ENCODE measurements at regions not wholly inside any gene's neighbourhood (a gene's known extent, or its start where the extent isn't known, plus 50 kb on each side); places are given as distances from the start of the nearest gene placed in this dataset.

DNA sequence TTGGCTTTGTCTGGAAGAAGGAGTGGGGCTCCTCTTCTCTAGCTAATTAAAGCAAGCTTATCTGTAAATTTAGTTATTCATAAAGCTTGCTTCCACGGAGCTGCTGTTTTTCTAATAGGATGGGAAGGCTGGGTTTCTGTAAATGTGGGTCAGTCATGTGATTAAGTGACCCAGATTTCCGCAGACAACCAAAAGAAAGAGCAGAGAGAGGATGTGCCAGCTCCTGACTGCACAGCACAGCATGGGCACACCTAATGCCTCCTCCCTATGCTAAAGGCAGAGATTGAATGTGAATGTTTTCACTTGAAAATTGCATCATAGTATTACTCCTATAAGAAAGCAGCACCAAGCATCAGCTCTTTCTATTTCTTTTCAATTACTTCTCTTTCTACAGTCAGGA is 160.2 kb downstream of the FAT3 start:
- no peak for DNase-seq (ENCODE audit: low spot score in 2 of 2)
- no peak overlapping the region for H3K4me3 ChIP-seq (ENCODE audit: low read depth, poor library complexity, severe bottlenecking)
- TF ChIP-seq POLR2A (IDR thresholded peaks at IDR 0.05), result no peak
- WGBS, 2 donors, result 23 to 24% methylated on average over 2 of the region's 2 CpGs
- intact Hi-C loops (cut with DNase I; ENCODE audit: low total_unique reads), result loop anchor here (5.0 kb wide), 1 partner anchor 463 kb away; no protein-coding TSS in a partner anchor

DNA sequence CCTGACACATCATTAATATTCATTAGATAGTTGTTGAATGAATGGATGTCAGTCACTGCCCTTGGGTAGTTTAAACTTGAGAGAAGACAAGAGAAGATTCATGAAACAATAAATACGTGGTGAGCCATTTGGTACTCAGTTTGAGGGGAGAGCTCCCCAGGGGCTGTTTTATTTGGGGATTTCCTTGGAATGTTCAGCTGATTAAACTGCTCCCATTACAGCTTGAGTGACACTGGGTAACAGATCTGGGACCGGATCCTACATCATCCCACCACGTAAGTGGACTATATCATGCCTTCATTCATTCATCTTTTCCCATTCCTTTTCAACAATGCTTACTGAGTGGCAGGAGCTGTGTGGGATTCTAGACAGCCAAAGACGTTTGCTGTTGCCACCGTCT is 162.0 kb downstream of the FAT3 start:
- TF ChIP-seq, protein P1, sequence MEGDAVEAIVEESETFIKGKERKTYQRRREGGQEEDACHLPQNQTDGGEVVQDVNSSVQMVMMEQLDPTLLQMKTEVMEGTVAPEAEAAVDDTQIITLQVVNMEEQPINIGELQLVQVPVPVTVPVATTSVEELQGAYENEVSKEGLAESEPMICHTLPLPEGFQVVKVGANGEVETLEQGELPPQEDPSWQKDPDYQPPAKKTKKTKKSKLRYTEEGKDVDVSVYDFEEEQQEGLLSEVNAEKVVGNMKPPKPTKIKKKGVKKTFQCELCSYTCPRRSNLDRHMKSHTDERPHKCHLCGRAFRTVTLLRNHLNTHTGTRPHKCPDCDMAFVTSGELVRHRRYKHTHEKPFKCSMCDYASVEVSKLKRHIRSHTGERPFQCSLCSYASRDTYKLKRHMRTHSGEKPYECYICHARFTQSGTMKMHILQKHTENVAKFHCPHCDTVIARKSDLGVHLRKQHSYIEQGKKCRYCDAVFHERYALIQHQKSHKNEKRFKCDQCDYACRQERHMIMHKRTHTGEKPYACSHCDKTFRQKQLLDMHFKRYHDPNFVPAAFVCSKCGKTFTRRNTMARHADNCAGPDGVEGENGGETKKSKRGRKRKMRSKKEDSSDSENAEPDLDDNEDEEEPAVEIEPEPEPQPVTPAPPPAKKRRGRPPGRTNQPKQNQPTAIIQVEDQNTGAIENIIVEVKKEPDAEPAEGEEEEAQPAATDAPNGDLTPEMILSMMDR (IDR thresholded peaks at IDR 0.05), result no peak
- no peak for TF ChIP-seq POLR2A (IDR thresholded peaks at IDR 0.05)
- H3K4me3 ChIP-seq (ENCODE audit: low read depth, poor library complexity, severe bottlenecking), result no peak overlapping the region
- intact Hi-C loops (cut with DNase I; ENCODE audit: low total_unique reads), result loop anchor here (5.0 kb wide), 1 partner anchor 464 kb away; no protein-coding TSS in a partner anchor
- no peak for DNase-seq (ENCODE audit: low spot score in 2 of 2)
- WGBS, 2 donors, result 78 to 88% methylated on average over 5 of the region's 5 CpGs

DNA sequence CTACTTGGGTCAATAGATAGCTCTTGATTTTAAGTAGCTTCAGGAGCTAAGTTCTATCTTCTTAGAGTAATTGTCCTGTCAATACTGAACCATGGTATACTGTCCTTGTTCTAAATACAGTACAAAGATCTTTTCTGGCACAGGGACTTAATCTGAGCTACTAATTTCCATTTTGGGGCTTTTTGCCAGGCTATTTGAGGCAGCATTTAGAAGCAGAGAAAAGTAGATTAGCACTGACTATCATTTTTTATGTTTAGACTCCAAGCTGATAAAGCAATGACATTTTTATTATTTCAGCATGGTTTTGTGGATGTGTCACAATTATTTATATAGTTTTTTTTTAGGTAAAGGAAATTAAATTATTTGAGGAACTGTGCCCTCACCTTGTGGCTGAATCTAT is 163.2 kb downstream of the FAT3 start:
- TF ChIP-seq POLR2A (IDR thresholded peaks at IDR 0.05), result no peak
- TF ChIP-seq, protein P1 (IDR thresholded peaks at IDR 0.05), result no peak
- no peak overlapping the region for H3K4me3 ChIP-seq (ENCODE audit: low read depth, poor library complexity, severe bottlenecking)
- DNase-seq (ENCODE audit: low spot score in 2 of 2), result no peak
- intact Hi-C loops (cut with DNase I; ENCODE audit: low total_unique reads), result loop anchor here (5.0 kb wide), 1 partner anchor 466 kb away; no protein-coding TSS in a partner anchor

DNA sequence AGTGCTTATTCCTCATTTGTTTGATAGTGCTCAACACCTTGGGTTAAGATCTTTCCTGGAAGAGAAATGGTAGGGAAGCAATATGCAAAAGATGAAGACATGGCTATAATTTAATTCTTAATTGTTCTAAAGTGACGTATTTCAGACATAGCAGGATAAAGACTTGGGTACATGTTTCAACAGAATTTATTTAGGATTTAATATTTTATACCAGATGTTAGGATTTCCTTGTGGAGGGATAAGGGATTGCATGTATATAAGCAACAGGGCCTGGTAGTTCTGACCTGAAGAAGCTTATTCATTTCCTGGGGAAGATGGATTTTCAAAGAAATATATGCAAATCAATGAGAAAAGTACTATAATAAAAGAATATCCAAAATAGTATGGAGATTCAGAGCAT is 163.8 kb downstream of the FAT3 start:
- intact Hi-C loops (cut with DNase I; ENCODE audit: low total_unique reads), result loop anchor here (5.0 kb wide), 1 partner anchor 466 kb away; no protein-coding TSS in a partner anchor
- WGBS, 2 donors, result 75 to 91% methylated on average over 1 of the region's 1 CpG
- no peak for TF ChIP-seq POLR2A (IDR thresholded peaks at IDR 0.05)
- TF ChIP-seq, protein P1 (IDR thresholded peaks at IDR 0.05), result no peak
- DNase-seq (ENCODE audit: low spot score in 2 of 2), result no peak
- H3K4me3 ChIP-seq (ENCODE audit: low read depth, poor library complexity, severe bottlenecking), result no peak overlapping the region

DNA sequence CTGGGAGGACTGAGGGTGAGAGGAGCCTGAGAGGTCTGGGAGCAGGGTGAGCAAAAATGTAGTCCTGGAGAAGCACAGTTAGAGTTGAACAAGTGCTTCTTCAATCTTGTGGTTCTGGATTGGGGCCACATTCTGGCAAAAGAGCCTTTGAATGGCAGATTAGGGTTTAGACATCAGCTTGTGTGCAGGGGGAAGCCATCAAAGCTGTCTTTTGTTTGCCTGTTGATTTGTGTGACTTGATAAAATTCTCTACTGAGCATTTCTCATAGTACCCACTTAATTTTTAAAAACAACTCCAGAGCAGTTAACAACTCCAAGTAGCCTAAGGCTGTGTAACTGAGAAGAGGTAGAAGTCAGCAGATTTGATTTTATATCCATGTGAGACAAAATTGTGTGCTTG is 166.2 kb downstream of the FAT3 start:
- TF ChIP-seq, protein P1 (IDR thresholded peaks at IDR 0.05), result no peak
- TF ChIP-seq POLR2A (IDR thresholded peaks at IDR 0.05), result no peak
- no peak for DNase-seq (ENCODE audit: low spot score in 2 of 2)
- H3K4me3 ChIP-seq (ENCODE audit: low read depth, poor library complexity, severe bottlenecking), result no peak overlapping the region
- intact Hi-C loops (cut with DNase I; ENCODE audit: low total_unique reads), result no loop called here

DNA sequence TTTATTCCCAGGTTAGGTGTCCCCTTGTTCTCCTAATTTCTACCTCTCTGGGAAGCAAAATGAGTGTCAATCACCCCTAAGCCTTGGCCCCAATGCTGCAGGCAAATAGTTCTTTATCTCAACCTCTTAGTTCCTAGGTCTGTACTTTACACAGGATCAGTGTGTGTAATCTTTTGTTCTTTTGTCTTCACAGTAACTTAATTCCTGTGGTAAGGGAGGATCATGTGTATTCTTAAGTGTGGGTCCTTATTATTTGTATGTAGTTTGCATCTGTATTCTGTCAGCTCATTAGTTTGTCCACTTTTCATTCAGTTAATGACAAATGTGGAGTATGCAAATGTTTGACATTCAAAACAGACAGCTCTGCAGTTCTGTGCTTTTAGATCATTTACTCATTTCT is 166.7 kb downstream of the FAT3 start:
- intact Hi-C loops (cut with DNase I; ENCODE audit: low total_unique reads), result no loop called here
- no peak for DNase-seq (ENCODE audit: low spot score in 2 of 2)
- no peak for TF ChIP-seq POLR2A (IDR thresholded peaks at IDR 0.05)
- TF ChIP-seq, protein P1 (IDR thresholded peaks at IDR 0.05), result no peak
- no peak overlapping the region for H3K4me3 ChIP-seq (ENCODE audit: low read depth, poor library complexity, severe bottlenecking)
